NCI-H2171 (cell line): ENCODE measurements at regions not wholly inside any gene's neighbourhood (a gene's known extent, or its start where the extent isn't known, plus 50 kb on each side); places are given as distances from the start of the nearest gene placed in this dataset.
A peak's percentile ranks its signal among the peaks of the same experiment; 100 is the strongest.

Source experiments
- DNase-seq: peaks from one replicate; lab custom pipeline; 2025; lab: John Stamatoyannopoulos, UW

DNA sequence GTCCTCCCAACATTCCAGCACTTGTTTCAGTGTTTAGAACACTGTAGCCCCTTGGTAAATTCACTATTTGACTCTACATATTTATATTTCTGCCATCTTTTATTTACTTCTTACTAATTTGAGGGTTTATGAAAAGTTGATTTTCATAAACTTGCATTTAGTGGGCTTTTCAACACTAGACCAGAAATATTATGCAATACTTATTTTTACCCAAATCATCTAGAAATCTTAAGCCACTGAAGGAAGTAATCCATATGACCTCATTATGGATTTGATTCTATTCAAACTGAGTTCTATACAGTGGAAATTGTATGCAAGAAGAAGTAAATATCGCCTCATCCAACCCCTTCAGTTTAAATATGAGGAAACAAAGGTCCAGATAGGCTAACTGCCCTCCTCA lies 92.6 kb upstream of the VRK2 start:
- no peak for DNase-seq

DNA sequence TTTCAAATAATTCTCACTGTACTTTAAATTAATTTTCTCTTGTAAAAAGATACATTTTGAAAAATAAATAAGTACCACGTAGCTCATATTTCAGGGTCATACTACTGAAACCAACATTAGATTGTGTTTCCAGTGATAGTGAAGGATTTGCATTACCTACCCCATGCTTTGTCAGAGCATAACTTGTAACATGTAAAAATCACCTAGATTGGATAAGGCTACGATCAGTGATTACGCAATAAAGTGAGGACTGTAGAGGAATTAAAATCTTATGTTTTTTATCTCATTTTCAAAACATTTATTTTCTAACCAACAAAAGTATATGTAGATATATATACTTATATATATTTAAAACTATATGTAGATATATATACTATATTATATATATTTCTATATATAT lies 89.4 kb upstream of the VRK2 start:
- no peak for DNase-seq

DNA sequence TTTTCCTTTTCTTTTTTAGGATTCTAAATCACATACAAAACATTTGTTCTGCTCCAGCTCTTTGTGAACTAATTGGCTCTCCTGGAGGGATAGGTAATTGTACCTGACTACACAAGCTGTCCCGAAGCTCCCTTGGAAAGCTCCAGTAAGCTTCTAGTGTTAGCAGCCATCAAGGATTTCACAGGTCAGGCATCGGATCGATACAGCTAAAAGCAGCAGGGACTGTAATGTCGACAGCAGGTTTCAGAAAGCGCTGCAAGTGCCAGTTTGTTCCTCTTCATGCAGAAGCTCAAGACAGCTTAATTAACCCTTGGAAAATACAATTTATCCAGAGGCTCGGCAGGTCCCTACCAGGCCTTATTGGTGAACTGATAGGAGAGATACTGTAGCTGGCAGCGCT lies 87.2 kb upstream of the VRK2 start:
- DNase-seq, result peak; percentile 15

DNA sequence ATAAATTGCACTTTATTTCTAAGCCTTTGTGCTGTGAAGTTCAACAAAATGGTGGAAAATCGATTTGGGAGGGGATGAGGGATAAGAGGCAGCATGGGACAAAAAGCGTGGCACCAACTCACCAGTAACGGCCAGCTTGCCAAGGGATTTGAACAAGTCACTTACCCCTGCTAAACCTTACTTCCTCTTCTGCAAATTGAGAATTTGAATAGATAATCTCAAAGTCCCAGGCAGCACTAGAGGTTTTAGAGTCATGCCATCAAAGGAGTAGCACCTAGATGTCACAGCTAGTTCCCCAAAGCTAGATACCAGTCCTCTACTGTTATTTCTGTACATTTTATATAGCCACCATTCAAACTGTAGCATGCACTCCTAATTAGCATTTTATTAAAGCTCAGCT lies 83.7 kb upstream of the VRK2 start:
- DNase-seq, result no peak

DNA sequence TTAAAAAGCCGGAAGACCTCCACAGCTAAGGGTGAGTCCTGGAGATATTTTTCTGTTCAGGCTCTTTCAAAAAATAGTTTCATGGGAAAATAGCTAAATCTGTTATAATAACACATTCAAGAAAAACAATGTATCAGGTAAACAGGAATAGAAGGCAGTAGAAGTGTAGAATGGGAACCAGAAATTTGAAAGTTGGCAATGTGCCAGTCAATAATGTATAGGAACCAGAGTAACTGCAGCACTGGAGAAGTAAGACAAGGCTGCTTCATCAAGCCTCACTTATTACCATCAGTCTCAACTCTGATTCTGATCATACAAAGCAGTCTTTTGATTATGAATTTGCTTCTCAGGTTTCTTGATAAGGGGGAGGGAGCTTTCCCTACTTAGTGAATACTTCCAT lies 81.4 kb upstream of the VRK2 start:
- no peak for DNase-seq

DNA sequence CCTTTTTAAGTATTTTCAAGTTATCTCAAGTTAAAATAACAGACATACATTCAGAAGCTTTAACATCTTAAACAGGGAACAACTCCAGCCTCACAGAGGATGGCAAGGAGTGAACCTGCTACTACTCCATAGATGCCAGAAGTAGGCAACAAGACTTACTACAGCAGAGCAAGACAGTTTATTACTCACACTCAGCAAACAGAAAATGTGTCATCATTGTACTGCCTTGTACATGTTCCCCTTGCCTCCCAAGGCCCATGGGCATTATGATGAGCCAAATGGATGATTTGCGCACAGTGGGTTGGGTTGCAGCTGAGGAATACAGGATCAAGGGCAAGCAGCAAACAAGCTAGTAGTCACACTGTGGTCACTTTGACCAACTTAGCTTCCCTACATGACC lies 80.6 kb upstream of the VRK2 start:
- no peak for DNase-seq

DNA sequence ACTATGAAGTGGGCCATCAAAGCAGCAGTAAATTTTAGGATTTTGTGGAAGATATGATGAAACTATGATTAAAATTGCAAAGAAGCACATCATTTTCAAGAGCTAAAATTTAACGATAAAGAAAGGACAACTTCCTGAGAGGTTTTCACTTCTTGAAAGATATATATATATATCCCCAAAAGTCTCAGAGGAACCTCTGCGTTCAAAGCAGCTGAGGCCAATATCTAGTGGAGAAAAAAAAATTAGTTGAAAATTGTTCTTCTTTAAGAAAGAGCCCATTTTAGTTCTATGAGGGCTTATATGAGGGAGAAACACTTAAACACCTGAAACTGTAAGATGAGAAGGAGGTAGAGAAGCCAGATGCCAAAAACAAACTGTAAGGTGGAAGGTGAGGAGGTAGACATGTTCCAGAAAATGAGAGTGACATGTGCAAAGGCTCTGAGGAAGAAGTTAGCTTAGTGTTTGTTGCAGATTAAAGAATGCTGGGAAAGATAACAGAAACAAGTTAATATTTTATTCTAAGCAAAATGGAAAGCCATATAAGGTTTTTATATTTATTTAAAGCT lies 72.9 kb upstream of the VRK2 start:
- peak; percentile 18 for DNase-seq

DNA sequence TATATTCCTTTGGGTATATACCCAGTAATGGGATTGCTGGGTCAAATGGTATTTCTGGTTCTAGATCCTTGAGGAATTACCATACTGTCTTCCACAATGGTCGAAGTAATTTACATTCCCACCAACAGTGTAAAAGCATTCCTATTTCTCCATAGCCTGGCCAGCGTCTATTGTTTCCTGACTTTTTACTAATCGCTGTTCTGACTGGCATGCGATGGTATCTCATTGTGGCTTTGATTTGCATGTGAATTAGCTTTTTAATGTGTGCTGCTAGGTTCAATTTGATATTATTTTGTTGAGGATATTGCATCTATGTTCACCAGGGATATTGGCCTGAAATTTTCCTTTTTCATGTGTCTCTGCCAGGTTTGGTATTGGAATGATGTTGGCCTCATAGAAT lies 67.4 kb upstream of the VRK2 start:
- DNase-seq, result no peak

DNA sequence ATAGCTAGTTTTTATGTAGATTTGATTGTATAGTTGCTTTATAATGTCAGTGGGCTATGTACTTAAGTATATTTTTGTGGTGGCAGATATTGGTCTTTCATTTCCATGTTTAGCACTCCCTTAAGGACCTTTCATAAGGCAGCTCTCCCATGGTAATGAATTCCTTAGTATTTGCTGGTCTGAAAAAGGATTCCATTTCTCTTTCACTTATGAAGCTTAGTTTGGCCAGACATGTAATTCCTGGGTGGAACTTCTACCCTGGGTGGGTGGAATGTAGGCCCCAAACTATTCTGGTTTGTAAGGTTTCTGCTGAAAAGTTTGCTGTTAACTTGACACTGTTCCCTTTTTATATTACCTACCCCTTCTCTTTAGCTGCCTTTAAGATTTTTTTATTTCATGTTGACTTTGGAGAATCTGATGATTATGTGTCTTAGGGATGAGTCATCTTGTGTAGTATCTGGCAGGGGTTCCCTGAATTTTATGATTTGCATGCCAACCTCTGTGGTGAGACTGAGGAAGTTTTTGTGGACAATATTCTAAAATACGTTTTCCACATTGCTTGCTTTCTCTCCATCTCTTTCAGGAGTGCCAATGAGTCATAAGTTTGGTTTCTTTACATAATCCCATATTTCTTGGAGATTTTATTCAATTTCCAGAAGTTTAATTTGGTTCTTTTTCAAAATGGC lies 65.4 kb upstream of the VRK2 start:
- no peak for DNase-seq

DNA sequence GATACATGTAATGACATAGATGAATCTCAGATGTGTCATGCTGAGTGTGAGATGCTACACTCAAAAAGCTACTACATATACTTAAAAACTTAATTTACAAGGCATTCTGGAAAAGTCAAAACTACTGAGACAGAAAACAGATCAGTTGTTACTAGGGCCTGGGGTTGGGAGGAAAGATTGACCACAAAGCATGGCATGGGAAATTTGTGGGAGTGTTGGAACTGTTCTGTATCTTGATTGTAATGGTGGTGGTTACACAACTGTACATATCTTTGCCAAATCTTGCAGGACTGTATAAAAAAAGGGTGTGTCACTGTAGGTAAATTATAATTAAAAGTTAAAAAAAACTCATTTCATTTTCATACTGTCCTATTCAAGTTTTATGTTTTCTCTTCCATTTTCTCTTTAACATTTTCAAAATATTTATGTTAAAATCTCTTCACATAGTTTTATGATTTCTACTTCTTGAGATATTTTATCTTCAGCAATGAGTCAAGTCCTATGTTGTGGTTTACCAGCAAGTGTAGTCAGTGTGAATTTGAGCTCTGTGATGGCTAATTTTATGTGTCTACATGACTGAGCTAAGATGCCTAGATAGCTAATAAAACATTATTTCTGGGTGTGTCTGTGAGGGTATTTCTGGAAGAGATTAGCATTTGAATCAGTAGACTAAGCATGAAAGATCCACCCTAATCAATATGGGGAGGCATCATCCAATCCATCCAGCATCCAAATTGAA lies 58.6 kb upstream of the VRK2 start:
- DNase-seq, result no peak

DNA sequence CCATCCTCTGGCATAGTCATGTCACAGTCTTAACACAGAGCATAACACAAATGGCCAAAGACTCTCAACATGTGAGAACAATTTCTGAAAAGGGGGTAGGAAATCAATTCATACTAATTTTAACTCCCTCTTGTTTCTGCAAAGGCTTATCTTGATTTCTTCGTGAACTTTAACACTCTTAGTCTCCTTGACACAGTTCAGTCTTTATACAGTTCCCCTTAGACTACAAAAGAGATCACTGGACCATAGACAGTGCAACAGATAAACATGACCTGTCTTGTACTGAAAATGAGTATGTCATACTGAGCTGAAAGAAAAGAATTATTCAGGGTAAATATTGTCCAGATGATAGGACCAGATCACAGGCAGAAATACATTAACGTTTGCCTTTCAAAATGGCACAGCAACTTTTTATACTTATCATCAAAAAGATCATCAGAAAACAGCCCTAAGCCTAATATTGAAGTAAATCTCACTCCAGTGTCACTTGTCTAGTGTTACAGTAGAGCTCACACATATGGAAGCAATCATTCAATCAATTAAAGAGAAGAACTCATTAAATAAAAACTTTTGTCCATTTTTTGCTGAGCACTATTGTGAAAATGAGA lies 56.4 kb upstream of the VRK2 start:
- DNase-seq, result no peak
